K562 (cell line): ENCODE measurements at regions not wholly inside any gene's neighbourhood (a gene's known extent, or its start where the extent isn't known, plus 50 kb on each side); places are given as distances from the start of the nearest gene placed in this dataset.

Source experiments
- NR4A1 ChIP-seq, 2 experiments: fragments of 250-450 bp in 1 of 2; fragments of 450-650 bp in 1 of 2; sonication (Bioruptor Pico) in 1 of 2; IDR thresholded peaks; 2 replicates each; pipeline versions ENCODE4 v1.4.0 to v1.6.1; 2016 to 2020; ENCODE audit warnings: mild to moderate bottlenecking in 2 of 2, missing compliant biosample characterization in 1 of 2, missing genetic modification characterization in 1 of 2, moderate library complexity in 1 of 2
- POLR2A ChIP-seq: fragments of 450-650 bp; conservative IDR thresholded peaks from 2 replicates; pipeline ENCODE4 v1.6.1; 2016
- RBM14 ChIP-seq: fragments of 200-400 bp; formaldehyde crosslinking; IDR thresholded peaks from 2 replicates; pipeline ENCODE4 v1.6.1; 2018; ENCODE audit warnings: low read depth, mild to moderate bottlenecking, low read length, moderate library complexity, borderline replicate concordance; ENCODE audit not compliant: insufficient read depth
- SMAD1 ChIP-seq: fragments of 150-350 bp; IDR thresholded peaks from 2 replicates; pipeline ENCODE4 v1.6.1; 2014; ENCODE audit warnings: low read length, low read depth; ENCODE audit not compliant: partially characterized antibody
- SRF ChIP-seq, 2 experiments: fragments of 250-450, 450-650 bp in 1 of 2; sonication (Bioruptor Pico) in 1 of 2; sonication (generic) in 1 of 2; formaldehyde crosslinking; IDR thresholded peaks; 2 replicates each; pipeline versions ENCODE4 v1.5.0 to v1.5.1; 2020 to 2022; ENCODE audit warnings: mild to moderate bottlenecking in 1 of 2, missing genetic modification reagents in 1 of 2
- TCF7L2 ChIP-seq: fragments of 150-350 bp; IDR thresholded peaks from 2 replicates; pipeline ENCODE4 v1.6.1; 2016; ENCODE audit warnings: low read depth, mild to moderate bottlenecking, low read length, moderate library complexity
- ZKSCAN1 ChIP-seq: fragments of 150-350 bp; IDR thresholded peaks from 2 replicates; pipeline ENCODE4 v1.6.1; 2016; ENCODE audit warnings: low read depth, low read length
- ZNF212 ChIP-seq: fragments of 450-650 bp; formaldehyde crosslinking; IDR thresholded peaks from 2 replicates; pipeline ENCODE4 v1.4.0; 2020; ENCODE audit warnings: mild to moderate bottlenecking
- TF ChIP-seq, protein P1 (sequence below), 3 experiments: IDR thresholded peaks in 2 of 3; conservative IDR thresholded peaks in 1 of 3; 2 replicates each; pipeline ENCODE4 v1.5.1; 2011 to 2012; ENCODE audit warnings: low read length in 3 of 3, mild to moderate bottlenecking in 3 of 3, control low read depth in 2 of 3, improper control_type of control experiment in 1 of 3, inconsistent platforms in 1 of 3, low read depth in 1 of 3, mixed read lengths in 1 of 3, moderate library complexity in 1 of 3; ENCODE audit not compliant: insufficient read depth in 2 of 3
- TF ChIP-seq, protein P2 (sequence below): sonication (generic); formaldehyde crosslinking; IDR thresholded peaks from 2 replicates; pipeline ENCODE4 v1.8.0; 2022; ENCODE audit warnings: mild to moderate bottlenecking, missing genetic modification reagents
- TF ChIP-seq, protein P3 (sequence below): IDR thresholded peaks from 2 replicates; pipeline ENCODE4 v1.6.1; 2016; ENCODE audit warnings: missing genetic modification characterization, missing compliant biosample characterization

DNA sequence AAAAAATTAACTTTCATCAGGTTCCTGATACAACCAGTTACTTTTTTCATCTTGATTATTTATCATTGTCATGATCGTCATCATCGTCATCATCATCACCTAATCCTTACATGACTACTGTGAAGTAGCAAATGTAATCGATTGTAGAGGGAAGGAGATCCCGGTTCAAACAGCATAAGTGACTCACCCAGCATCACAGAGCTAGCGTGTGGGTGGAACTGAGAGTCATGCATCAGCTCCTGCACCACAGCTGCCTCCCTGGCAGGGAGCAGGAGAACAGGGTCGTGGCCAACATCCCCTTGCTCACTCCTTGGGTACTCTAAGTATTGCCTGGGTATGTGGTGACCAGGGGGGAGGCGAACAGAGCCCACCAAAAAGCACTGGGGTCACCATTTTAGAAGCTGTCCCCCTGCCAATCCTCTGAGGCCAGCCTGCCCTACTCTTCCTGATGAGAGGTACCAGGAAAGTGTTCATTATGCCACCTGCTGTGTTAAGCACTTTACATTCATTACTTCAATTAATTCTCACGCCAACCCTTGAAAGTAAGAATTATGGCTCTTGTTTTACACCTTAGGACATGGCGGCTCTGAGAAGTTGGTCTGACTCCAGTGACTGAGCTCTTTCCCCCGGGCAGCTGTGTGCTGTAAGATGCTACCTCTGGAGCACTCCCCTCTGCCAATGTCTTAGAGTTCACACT is 425.2 kb downstream of the CD83 start:
- TF ChIP-seq SRF (CRISPR knock-in tag; IDR thresholded peaks at IDR 0.05) (no peak), ZNF212 (no peak), RBM14 (no peak), TCF7L2 (no peak), POLR2A (no peak), NR4A1 (CRISPR knock-in tag; IDR thresholded peaks at IDR 0.05) (no peak), NR4A1 (tag; IDR thresholded peaks at IDR 0.05) (no peak), ZKSCAN1 (no peak), SMAD1 (no peak)
- TF ChIP-seq, protein P1, sequence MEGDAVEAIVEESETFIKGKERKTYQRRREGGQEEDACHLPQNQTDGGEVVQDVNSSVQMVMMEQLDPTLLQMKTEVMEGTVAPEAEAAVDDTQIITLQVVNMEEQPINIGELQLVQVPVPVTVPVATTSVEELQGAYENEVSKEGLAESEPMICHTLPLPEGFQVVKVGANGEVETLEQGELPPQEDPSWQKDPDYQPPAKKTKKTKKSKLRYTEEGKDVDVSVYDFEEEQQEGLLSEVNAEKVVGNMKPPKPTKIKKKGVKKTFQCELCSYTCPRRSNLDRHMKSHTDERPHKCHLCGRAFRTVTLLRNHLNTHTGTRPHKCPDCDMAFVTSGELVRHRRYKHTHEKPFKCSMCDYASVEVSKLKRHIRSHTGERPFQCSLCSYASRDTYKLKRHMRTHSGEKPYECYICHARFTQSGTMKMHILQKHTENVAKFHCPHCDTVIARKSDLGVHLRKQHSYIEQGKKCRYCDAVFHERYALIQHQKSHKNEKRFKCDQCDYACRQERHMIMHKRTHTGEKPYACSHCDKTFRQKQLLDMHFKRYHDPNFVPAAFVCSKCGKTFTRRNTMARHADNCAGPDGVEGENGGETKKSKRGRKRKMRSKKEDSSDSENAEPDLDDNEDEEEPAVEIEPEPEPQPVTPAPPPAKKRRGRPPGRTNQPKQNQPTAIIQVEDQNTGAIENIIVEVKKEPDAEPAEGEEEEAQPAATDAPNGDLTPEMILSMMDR (IDR thresholded peaks at IDR 0.05 in 2 of 3, conservative IDR thresholded peaks at IDR 0.05 in 1 of 3; ENCODE audit: insufficient read depth in 2 of 3, low read depth in 1 of 3, low read length in 3 of 3) = no peak
- TF ChIP-seq, protein P2, sequence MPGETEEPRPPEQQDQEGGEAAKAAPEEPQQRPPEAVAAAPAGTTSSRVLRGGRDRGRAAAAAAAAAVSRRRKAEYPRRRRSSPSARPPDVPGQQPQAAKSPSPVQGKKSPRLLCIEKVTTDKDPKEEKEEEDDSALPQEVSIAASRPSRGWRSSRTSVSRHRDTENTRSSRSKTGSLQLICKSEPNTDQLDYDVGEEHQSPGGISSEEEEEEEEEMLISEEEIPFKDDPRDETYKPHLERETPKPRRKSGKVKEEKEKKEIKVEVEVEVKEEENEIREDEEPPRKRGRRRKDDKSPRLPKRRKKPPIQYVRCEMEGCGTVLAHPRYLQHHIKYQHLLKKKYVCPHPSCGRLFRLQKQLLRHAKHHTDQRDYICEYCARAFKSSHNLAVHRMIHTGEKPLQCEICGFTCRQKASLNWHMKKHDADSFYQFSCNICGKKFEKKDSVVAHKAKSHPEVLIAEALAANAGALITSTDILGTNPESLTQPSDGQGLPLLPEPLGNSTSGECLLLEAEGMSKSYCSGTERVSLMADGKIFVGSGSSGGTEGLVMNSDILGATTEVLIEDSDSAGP (CRISPR knock-in tag) = no peak
- TF ChIP-seq, protein P3, sequence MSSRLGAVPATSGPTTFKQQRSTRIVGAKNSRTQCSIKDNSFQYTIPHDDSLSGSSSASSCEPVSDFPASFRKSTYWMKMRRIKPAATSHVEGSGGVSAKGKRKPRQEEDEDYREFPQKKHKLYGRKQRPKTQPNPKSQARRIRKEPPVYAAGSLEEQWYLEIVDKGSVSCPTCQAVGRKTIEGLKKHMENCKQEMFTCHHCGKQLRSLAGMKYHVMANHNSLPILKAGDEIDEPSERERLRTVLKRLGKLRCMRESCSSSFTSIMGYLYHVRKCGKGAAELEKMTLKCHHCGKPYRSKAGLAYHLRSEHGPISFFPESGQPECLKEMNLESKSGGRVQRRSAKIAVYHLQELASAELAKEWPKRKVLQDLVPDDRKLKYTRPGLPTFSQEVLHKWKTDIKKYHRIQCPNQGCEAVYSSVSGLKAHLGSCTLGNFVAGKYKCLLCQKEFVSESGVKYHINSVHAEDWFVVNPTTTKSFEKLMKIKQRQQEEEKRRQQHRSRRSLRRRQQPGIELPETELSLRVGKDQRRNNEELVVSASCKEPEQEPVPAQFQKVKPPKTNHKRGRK (tag) = no peak
